ENCODE measurements at regions not wholly inside any gene's neighbourhood (a gene's known extent, or its start where the extent isn't known, plus 50 kb on each side); places are given as distances from the start of the nearest gene placed in this dataset.

- no peaks in the 10 kb centered on the region for H3K27me3 ChIP-seq
- H3K27ac ChIP-seq = no peak overlapping the region
- H3K36me3 ChIP-seq = no peaks in the 10 kb centered on the region
- ATAC-seq (no peak), DNase-seq (no peak)
- intact Hi-C loops (cut with DNase I) = no loop called here
- no peak overlapping the region for H3K4me3 ChIP-seq
- TF ChIP-seq, protein P1, sequence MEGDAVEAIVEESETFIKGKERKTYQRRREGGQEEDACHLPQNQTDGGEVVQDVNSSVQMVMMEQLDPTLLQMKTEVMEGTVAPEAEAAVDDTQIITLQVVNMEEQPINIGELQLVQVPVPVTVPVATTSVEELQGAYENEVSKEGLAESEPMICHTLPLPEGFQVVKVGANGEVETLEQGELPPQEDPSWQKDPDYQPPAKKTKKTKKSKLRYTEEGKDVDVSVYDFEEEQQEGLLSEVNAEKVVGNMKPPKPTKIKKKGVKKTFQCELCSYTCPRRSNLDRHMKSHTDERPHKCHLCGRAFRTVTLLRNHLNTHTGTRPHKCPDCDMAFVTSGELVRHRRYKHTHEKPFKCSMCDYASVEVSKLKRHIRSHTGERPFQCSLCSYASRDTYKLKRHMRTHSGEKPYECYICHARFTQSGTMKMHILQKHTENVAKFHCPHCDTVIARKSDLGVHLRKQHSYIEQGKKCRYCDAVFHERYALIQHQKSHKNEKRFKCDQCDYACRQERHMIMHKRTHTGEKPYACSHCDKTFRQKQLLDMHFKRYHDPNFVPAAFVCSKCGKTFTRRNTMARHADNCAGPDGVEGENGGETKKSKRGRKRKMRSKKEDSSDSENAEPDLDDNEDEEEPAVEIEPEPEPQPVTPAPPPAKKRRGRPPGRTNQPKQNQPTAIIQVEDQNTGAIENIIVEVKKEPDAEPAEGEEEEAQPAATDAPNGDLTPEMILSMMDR (IDR thresholded peaks at IDR 0.05) = no peak
- H3K4me1 ChIP-seq = peaks cover 15% of the 10 kb centered on the region
- no peaks in the 10 kb centered on the region for H3K9me3 ChIP-seq
Measured at GRCh38 chr5:137567226-137567625, 68.1 kb upstream of the SPOCK1 start.

DNA sequence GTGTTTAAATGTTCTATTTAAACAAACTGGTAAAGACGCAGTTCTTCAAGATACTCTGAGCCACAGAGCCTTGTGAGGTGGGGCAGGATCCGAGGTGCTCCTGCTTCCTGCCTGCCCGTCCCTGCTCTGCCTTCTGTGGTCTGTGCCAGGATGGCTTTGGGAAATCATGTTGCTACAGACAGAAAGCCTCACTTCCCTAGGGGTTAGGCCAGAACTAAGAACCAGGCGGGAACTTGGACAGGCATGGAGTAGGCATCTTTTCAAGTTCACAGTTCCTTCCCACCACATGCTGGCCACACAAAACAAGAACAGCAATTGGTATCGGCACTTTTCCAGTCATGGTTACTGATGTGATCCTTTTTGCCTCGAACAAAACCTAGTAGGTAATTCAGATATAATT is 67.7 kb upstream of the SPOCK1 start:
- TF ChIP-seq, protein P1 (IDR thresholded peaks at IDR 0.05) = no peak
- Histone ChIP-seq H3K9me3 (no peaks in the 10 kb centered on the region), H3K4me3 (no peak overlapping the region), H3K27ac (no peak overlapping the region), H3K4me1 (peaks cover 15% of the 10 kb centered on the region), H3K36me3 (no peaks in the 10 kb centered on the region), H3K27me3 (no peaks in the 10 kb centered on the region)
- DNase-seq (no peak), ATAC-seq (peak; percentile 54)
- intact Hi-C loops (cut with DNase I) = no loop called here

DNA sequence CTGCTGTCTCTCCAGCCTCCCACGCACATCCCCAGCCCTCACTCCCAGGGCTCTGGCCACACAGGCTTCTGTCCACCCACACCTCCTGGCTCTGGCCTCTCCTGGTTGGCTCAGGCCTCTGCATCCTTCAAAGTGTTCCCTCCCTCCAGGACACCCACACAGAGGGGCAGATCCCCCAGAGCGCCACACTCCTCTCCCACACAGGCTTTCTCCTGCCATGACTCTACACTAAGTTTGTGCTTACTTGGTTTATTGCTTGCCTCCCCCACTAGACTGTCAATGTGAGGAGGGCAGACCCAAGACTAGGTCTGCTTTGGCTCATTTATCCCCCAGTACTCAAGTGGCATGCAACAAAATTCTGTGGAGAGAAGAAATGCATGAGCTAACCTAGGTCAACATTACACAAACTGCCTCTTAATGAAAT is 67.0 kb upstream of the SPOCK1 start:
- no peaks in the 10 kb centered on the region for H3K36me3 ChIP-seq
- no peak for DNase-seq
- TF ChIP-seq, protein P1 (IDR thresholded peaks at IDR 0.05) = no peak
- peaks cover 15% of the 10 kb centered on the region for H3K4me1 ChIP-seq
- peak; percentile 15 for ATAC-seq
- H3K27me3 ChIP-seq = no peaks in the 10 kb centered on the region
- H3K9me3 ChIP-seq = no peaks in the 10 kb centered on the region
- no peak overlapping the region for H3K4me3 ChIP-seq
- intact Hi-C loops (cut with DNase I) = no loop called here
- no peak overlapping the region for H3K27ac ChIP-seq

DNA sequence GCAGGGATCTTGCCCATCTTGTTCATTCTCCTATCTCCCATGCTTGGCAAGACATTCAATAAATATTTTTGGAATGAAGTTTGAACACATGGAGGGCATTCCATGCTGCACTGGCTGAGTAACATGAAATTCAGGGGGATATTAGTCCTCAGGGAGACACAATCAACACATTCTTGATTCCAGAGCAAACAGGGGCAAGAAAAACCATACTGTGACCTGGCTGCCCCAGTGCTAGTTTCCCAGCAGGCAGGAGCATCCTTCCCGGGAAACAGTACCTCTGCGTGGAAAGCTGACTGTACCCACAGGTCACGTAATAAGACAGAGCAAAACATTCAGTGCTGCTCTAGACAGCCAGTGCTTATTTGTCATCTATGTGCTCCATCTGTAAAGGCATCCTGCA is 66.3 kb upstream of the SPOCK1 start:
- no peak overlapping the region for H3K4me3 ChIP-seq
- H3K4me1 ChIP-seq = peaks cover 15% of the 10 kb centered on the region
- H3K9me3 ChIP-seq = no peaks in the 10 kb centered on the region
- intact Hi-C loops (cut with DNase I) = no loop called here
- DNase-seq = no peak
- no peaks in the 10 kb centered on the region for H3K27me3 ChIP-seq
- ATAC-seq = no peak
- TF ChIP-seq, protein P1 (IDR thresholded peaks at IDR 0.05) = no peak
- no peaks in the 10 kb centered on the region for H3K36me3 ChIP-seq
- H3K27ac ChIP-seq = no peak overlapping the region

- Histone ChIP-seq H3K4me1 (peaks cover 15% of the 10 kb centered on the region), H3K36me3 (no peaks in the 10 kb centered on the region), H3K9me3 (no peaks in the 10 kb centered on the region), H3K27ac (no peak overlapping the region), H3K4me3 (no peak overlapping the region), H3K27me3 (no peaks in the 10 kb centered on the region)
- intact Hi-C loops (cut with DNase I) = no loop called here
- DNase-seq (no peak), ATAC-seq (peak; percentile 13)
- TF ChIP-seq, protein P1 (IDR thresholded peaks at IDR 0.05) = no peak
Measured at GRCh38 chr5:137564398-137564961, 65.4 kb upstream of the SPOCK1 start.

All from upper lobe of right lung (tissue), 1 donor.